ENCODE measurements at regions not wholly inside any gene's neighbourhood (a gene's known extent, or its start where the extent isn't known, plus 50 kb on each side); places are given as distances from the start of the nearest gene placed in this dataset.

- Mint-ChIP-seq H3K4me1 (ENCODE audit: low read depth) (peaks cover 30% of the 10 kb centered on the region), H3K27me3 (peaks cover 3% of the 10 kb centered on the region), H3K4me3 (ENCODE audit: low read depth) (no peak overlapping the region), H3K9me3 (ENCODE audit: low read depth) (peaks cover 3% of the 10 kb centered on the region), H3K27ac (no peak overlapping the region), H3K36me3 (ENCODE audit: insufficient read depth) (peaks cover 5% of the 10 kb centered on the region)
- DNase-seq (ENCODE audit: low spot score, unreplicated experiment): no peak
- TF ChIP-seq CTCF (IDR thresholded peaks at IDR 0.05; ENCODE audit: unreplicated experiment): no peak
Measured at GRCh38 chr18:77528872-77529271, 279.2 kb downstream of the GALR1 start.

GRCh38 chr18:77529492-77530176, 280.0 kb downstream of the GALR1 start:
- no peak for TF ChIP-seq CTCF (IDR thresholded peaks at IDR 0.05; ENCODE audit: unreplicated experiment)
- H3K36me3 Mint-ChIP-seq (ENCODE audit: insufficient read depth): peaks cover 3% of the 10 kb centered on the region
- H3K9me3 Mint-ChIP-seq (ENCODE audit: low read depth): peaks cover 3% of the 10 kb centered on the region
- peaks cover 3% of the 10 kb centered on the region for H3K27me3 Mint-ChIP-seq
- no peak overlapping the region for H3K27ac Mint-ChIP-seq
- no peak overlapping the region for H3K4me3 Mint-ChIP-seq (ENCODE audit: low read depth)
- H3K4me1 Mint-ChIP-seq (ENCODE audit: low read depth): peaks cover 30% of the 10 kb centered on the region
- no peak for DNase-seq (ENCODE audit: low spot score, unreplicated experiment)

- Mint-ChIP-seq H3K36me3 (ENCODE audit: insufficient read depth) (peaks cover 3% of the 10 kb centered on the region), H3K9me3 (ENCODE audit: low read depth) (peaks cover 3% of the 10 kb centered on the region), H3K27ac (no peak overlapping the region), H3K4me3 (ENCODE audit: low read depth) (no peak overlapping the region), H3K27me3 (peaks cover 3% of the 10 kb centered on the region), H3K4me1 (ENCODE audit: low read depth) (peaks cover 30% of the 10 kb centered on the region)
- no peak for DNase-seq (ENCODE audit: low spot score, unreplicated experiment)
- no peak for TF ChIP-seq CTCF (IDR thresholded peaks at IDR 0.05; ENCODE audit: unreplicated experiment)
Measured at GRCh38 chr18:77530732-77531131, 281.1 kb downstream of the GALR1 start.

GRCh38 chr18:77539860-77540259, 290.2 kb downstream of the GALR1 start:
- no peak for TF ChIP-seq CTCF (IDR thresholded peaks at IDR 0.05; ENCODE audit: unreplicated experiment)
- DNase-seq (ENCODE audit: low spot score, unreplicated experiment): no peak
- no peak overlapping the region for H3K4me3 Mint-ChIP-seq (ENCODE audit: low read depth)
- no peaks in the 10 kb centered on the region for H3K27me3 Mint-ChIP-seq
- peaks cover 9% of the 10 kb centered on the region for H3K9me3 Mint-ChIP-seq (ENCODE audit: low read depth)
- H3K36me3 Mint-ChIP-seq (ENCODE audit: insufficient read depth): peaks cover 4% of the 10 kb centered on the region
- no peak overlapping the region for H3K27ac Mint-ChIP-seq
- no peaks in the 10 kb centered on the region for H3K4me1 Mint-ChIP-seq (ENCODE audit: low read depth)

GRCh38 chr18:77544792-77545191, 295.1 kb downstream of the GALR1 start:
- TF ChIP-seq CTCF (IDR thresholded peaks at IDR 0.05; ENCODE audit: unreplicated experiment): no peak
- Mint-ChIP-seq H3K36me3 (ENCODE audit: insufficient read depth) (peaks cover 1% of the 10 kb centered on the region), H3K27ac (no peak overlapping the region), H3K9me3 (ENCODE audit: low read depth) (no peaks in the 10 kb centered on the region), H3K27me3 (no peaks in the 10 kb centered on the region), H3K4me3 (ENCODE audit: low read depth) (no peak overlapping the region), H3K4me1 (ENCODE audit: low read depth) (peaks cover 15% of the 10 kb centered on the region)
- DNase-seq (ENCODE audit: low spot score, unreplicated experiment): no peak
